B cell (primary cell): ENCODE measurements at regions not wholly inside any gene's neighbourhood (a gene's known extent, or its start where the extent isn't known, plus 50 kb on each side); places are given as distances from the start of the nearest gene placed in this dataset.

Source experiments
- CTCF ChIP-seq: fragments of 200-600 bp; IDR thresholded peaks from one replicate; pipeline ENCODE4 v1.8.0; 2022; ENCODE audit warnings: antibody characterized with exemption, mild to moderate bottlenecking
- EZH2 ChIP-seq: IDR thresholded peaks from 2 replicates; pipeline ENCODE4 v1.6.1; 2012; ENCODE audit warnings: borderline replicate concordance, low read depth, mild to moderate bottlenecking, moderate library complexity, low read length; ENCODE audit not compliant: insufficient read depth, poor library complexity, severe bottlenecking

- no peak for TF ChIP-seq CTCF
- no peak for TF ChIP-seq EZH2
Measured at GRCh38 chr11:81700076-81700475, 1033.6 kb downstream of the FAM181B start.
